Stromal cell of bone marrow (primary cell): ENCODE measurements at regions not wholly inside any gene's neighbourhood (a gene's known extent, or its start where the extent isn't known, plus 50 kb on each side); places are given as distances from the start of the nearest gene placed in this dataset.

Experiments
- DNase-seq: peaks from one replicate; pipeline ENCODE4 v3.0.0-alpha.2; 2012; ENCODE audit warnings: low read depth

- no peak for DNase-seq
Measured at GRCh38 chr16:48829336-48830310, 219.6 kb upstream of the N4BP1 start.

- no peak for DNase-seq
Measured at GRCh38 chr16:48824271-48824670, 214.3 kb upstream of the N4BP1 start.

GRCh38 chr16:48822431-48822830, 212.5 kb upstream of the N4BP1 start:
- no peak for DNase-seq

- DNase-seq = no peak
Measured at GRCh38 chr16:48820379-48820778, 210.4 kb upstream of the N4BP1 start.

GRCh38 chr16:48818257-48818656, 208.3 kb upstream of the N4BP1 start:
- DNase-seq = no peak

DNA sequence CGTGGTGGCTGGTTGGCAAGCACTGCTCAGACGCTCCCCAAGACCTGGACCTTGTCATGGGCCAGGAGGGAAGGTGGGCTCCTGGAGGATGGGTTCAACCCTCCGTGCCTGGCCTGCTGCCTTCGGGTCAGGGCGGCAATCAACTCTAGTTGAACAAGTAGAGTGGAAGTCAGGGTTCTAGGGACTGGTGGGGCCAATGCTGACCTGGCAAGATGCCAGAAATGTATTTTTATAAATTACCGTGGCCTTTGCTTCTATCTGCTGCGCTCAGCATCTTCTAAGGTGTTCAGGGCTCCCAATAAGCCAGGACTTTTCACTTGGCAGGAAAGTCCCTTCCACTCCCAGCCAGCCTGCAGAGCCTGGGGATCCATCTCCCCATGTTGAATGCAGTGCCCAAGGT, 207.1 kb upstream of the N4BP1 start:
- no peak for DNase-seq

DNA sequence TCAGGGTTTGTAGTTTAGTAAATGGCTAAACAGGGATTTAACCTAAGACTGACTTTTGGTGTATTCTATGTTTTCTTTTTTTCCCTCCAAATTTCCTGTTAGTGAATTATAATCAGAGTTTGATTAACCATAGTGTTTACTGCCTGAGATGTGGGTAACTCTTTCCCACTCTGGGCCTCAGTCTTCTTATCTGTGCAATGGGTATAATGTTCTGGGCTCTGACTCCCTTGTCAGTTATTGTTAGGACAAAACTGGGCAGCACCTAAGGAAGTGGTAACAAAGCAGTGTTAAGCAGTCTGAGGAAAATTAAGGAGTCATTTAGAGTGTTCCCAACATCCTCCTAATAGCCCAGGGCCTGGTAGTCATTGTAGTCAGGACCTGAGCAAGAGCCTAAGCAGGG, 206.4 kb upstream of the N4BP1 start:
- no peak for DNase-seq

DNA sequence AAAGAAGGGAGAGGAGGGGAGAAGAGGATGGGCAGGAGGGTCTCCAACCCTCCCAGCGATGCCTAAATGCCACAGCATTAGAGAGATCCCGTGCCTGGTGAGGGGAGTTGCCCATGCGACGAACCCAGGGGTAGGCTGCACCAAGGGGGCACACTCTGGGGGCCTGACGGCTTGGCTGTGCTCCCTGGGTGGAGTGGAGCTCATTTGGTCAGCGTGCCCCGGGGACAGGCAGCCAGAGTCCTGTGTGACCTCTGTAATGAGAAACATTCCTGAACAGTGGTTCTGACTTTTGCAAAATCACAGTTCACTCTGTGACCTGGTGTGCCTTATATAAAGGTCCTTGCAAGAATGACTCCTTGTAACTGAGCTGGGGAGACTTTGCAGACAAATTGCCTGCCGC, 205.0 kb upstream of the N4BP1 start:
- no peak for DNase-seq

DNA sequence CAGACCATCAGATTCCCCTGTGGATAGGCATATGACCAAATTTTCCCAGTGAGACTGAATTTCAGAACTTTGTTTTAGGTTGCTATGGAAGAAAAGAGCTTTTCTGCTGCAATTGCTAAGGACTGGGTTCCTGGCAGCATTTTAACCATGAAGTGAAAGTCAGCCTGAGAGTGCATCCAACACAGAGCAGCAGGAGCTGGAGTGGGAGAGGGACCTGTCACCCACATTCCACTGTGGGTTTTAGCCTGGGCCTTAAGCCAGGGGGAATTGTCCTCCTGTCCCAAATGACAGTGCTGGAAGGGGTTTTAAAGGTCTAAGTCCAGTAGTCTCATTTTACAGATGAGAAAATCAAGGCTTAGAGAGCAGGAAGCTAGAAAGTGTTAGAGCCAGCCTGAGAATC, 203.5 kb upstream of the N4BP1 start:
- no peak for DNase-seq

GRCh38 chr16:48812856-48813255, 202.9 kb upstream of the N4BP1 start:
- no peak for DNase-seq

DNA sequence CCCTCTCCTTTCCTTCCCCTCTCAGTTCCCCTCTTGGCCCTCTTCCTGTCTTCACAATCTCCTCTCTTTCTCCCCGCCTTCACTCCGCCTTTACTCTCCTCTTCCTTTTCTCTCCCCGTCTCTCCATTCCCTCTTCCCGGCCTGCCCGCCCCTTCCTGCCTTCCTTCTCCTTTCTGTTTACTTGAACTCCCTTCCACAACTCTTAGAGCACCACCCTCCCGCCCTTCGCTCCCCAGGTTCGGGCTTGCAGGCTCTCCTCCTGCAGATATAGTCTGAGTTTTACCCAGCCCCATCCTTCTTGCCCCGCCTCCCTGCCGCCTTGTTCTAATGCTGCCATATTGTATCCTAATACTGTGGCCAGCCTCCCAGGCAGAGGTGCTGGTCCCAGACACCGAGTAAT, 201.5 kb upstream of the N4BP1 start:
- no peak for DNase-seq

DNA sequence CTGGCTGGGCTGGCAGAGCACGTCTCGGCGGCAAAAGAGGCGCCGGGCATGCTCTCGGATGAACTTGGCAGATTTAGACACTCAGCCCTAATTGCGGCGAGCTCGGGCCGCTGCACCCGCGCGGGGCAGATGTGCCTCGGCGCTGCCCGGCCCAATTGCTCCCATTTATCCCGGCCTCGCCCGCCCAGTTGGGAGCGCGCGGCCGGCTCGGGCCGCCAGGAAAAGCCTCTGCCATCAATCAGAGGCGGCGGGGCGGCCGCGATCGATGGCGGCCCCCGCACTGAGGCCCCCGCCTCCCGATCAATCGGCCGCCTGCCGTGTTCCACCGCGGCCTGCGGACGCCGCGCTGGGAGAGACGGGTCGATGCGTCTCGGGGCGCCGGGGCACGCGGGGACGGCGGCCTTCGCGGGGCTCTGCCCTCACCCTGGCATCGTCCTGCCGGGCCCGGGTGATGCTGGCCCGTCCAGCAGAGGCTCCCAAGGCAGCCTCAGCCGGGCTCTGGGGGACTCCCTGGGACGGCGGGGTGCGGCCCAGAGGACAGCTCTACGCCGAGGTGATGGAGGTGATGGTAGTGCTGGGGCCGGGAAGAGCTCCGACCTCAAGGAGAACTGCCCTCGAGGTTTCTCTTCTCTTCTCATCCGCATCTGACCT, 200.9 kb upstream of the N4BP1 start:
- DNase-seq = no peak

DNA sequence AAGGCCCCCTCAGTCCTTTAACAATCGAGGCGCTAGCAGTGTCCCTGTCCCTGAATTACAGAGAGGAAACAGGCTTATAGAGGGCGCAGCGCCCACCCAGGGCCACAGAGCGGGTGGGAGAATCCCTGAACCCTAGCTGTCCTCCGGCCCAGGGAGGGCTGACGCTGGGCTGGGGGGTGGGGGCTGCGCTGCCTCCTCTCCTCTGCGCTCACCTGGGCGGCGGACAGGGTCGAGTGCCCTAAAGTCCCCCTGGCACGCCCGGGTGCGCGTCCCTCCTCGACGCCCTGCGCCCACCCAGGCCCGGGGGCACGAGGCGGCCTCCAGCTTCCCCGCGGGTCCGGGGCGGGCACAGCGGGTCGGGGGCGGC, 200.4 kb upstream of the N4BP1 start:
- no peak for DNase-seq

- DNase-seq = no peak
Measured at GRCh38 chr16:48790151-48790550, 180.2 kb upstream of the N4BP1 start.

- no peak for DNase-seq
Measured at GRCh38 chr16:48788475-48788874, 178.5 kb upstream of the N4BP1 start.

- no peak for DNase-seq
Measured at GRCh38 chr16:48745541-48745940, 135.6 kb upstream of the N4BP1 start.

- no peak for DNase-seq
Measured at GRCh38 chr16:48740964-48741363, 131.0 kb upstream of the N4BP1 start.

DNA sequence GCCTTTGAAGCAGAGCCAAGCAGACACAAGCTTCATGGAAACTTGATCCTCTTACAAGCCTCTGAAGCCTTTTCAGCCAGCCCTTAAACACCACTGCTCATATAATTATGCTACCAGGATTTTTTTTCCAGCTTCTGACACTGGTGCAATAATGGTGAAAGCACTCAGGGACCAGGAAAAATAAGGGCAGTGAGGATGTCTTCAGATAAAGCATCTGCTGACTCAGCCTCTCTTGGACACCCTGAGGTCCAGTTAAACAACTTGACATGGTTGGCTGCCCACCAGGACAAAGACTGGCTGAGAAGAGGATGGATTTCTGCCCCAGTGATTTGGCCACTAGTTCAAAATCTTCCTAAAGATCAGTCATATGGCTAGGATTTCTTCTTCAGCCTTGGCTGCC, 124.2 kb upstream of the N4BP1 start:
- DNase-seq = no peak

DNA sequence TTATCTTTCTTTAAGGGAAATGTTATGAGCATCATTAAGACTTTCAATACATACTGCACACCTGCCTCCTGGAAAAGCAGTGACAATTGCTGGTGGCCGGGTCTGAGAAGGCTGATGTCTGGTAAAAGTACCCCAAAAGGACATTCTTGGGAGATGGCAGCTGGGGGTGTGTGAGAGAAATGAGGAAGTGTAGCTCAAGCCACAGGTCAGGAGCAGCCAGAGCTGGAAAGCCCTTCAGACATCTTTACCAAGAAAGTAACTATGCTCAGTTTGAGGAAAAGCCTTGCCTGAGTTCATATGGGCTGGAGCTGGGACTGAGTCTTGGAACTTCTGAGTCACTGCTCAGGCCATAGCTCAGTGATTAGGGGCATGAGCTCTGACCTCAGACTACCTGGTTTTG, 94.7 kb upstream of the N4BP1 start:
- DNase-seq = no peak

GRCh38 chr16:48687421-48688038, 77.5 kb upstream of the N4BP1 start:
- DNase-seq = peak; percentile 45

DNA sequence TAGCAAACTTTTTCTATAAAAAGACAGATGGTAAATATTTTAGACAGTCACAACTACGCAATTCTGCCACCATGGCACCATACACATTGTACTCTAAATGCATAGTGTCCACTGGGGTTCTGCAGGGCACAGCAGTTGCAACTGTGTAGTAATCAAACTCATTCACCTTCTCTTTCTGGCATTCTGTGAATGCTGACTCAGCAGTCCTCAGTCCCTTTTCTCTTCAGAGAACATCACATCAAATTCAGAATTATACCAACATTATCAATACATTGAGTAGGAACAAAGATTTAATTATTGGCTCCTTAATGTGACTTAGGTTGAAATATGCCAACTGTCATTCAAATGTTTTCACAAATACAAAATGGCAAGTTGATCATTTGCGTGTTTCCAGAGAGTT, 74.2 kb upstream of the N4BP1 start:
- DNase-seq = no peak

DNA sequence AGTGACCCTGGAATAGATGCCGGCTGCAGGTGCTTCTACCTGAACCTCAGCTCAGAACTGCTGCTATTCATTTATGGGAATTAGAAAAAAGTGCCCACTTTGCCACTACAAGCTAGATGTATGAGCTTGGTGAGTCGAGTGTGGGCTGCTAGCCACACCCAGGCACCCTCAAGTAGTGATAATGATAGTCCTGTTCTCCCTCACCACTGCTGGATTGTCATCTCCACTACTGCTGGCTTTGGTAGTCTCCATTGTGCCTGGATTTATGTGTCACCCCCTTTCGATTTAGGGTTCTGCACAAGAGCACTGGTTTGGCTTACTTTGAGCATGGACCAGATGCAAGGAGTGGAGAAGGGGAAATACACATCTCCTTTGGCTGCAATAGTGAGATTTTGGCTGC, 73.0 kb upstream of the N4BP1 start:
- DNase-seq = no peak

DNA sequence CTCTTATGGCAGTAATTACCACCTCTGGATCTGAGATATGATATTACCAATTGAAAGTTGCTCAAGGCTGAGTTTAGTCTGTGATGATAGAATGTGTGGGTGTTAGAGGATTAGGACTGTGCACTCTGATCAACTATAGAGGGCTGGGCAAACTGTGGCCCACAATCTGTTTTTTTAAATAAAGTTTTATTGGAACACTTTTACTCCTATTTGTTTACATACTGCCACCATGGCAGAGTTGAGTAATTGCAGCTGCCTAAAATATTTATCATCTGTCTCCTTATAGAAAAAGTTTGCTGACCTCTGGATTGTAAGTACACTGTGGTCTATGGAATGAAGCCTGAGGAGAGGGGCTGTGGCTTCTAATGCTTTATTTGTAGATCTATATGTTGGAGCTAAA, 71.5 kb upstream of the N4BP1 start:
- DNase-seq = no peak
